Mucosa of descending colon (tissue), 3 donors: ENCODE measurements at regions not wholly inside any gene's neighbourhood (a gene's known extent, or its start where the extent isn't known, plus 50 kb on each side); places are given as distances from the start of the nearest gene placed in this dataset.

ENCODE experiments used
- ATAC-seq: fragments of 200-7000 bp; cut with Tn5 transposase; one replicate; pipeline ENCODE4 v1.9.1; 2020; ENCODE audit warnings: mild to moderate bottlenecking, moderate library complexity
- DNase-seq, 3 donors: peaks; one replicate each; pipeline ENCODE4 v3.0.0-alpha.2; 2020
- H3K36me3 ChIP-seq: fragments of 200-600 bp; one replicate; pipeline ENCODE4 v1.8.0; 2021; ENCODE audit warnings: low read depth, mild to moderate bottlenecking
- H3K4me1 ChIP-seq: fragments of 200-600 bp; one replicate; pipeline ENCODE4 v1.8.0; 2021; ENCODE audit warnings: low read depth, mild to moderate bottlenecking
- H3K4me3 ChIP-seq: fragments of 200-600 bp; one replicate; pipeline ENCODE4 v1.8.0; 2021; ENCODE audit warnings: mild to moderate bottlenecking
- H3K9me3 ChIP-seq: fragments of 200-600 bp; one replicate; pipeline ENCODE4 v1.8.0; 2021; ENCODE audit warnings: mild to moderate bottlenecking
- CTCF ChIP-seq: fragments of 200-600 bp; IDR thresholded peaks from one replicate; pipeline ENCODE4 v1.8.0; 2022; ENCODE audit warnings: antibody characterized with exemption, mild to moderate bottlenecking
- intact Hi-C, 2 donors: fragments of 100-400 bp; cut with DNase I in 1 of 2; cut with micrococcal nuclease in 1 of 2; formaldehyde crosslinking; loops; one replicate each; pipeline versions ENCODE4 v1.11.0 to v1.11.1; 2022; cut with DNase I, micrococcal nuclease
- donor health status: DM: no; HTN: no; CAD: no; lungs with moderate emphysema.
- donor health status: DM: no; HTN: no; CAD: no.
- donor health status: DM: no; HTN: yes; CAD: no.

- Histone ChIP-seq H3K9me3 (no peaks in the 10 kb centered on the region), H3K36me3 (no peaks in the 10 kb centered on the region), H3K4me3 (no peak overlapping the region), H3K4me1 (no peaks in the 10 kb centered on the region)
- no peak for TF ChIP-seq CTCF
- DNase-seq (no peak), ATAC-seq (no peak)
- intact Hi-C loops = no loop called here
Measured at GRCh38 chr10:78393094-78393493, 359.4 kb downstream of the RPS24 start.

- Histone ChIP-seq H3K4me3 (no peak overlapping the region), H3K9me3 (no peaks in the 10 kb centered on the region), H3K36me3 (no peaks in the 10 kb centered on the region), H3K4me1 (no peaks in the 10 kb centered on the region)
- ATAC-seq (no peak), DNase-seq (no peak)
- intact Hi-C loops = no loop called here
- TF ChIP-seq CTCF = no peak
Measured at GRCh38 chr10:78394047-78394446, 360.4 kb downstream of the RPS24 start.

GRCh38 chr10:78395162-78395561 is 361.5 kb downstream of the RPS24 start:
- DNase-seq (no peak), ATAC-seq (no peak)
- Histone ChIP-seq H3K9me3 (no peaks in the 10 kb centered on the region), H3K4me1 (no peaks in the 10 kb centered on the region), H3K36me3 (no peaks in the 10 kb centered on the region), H3K4me3 (no peak overlapping the region)
- intact Hi-C loops = no loop called here
- no peak for TF ChIP-seq CTCF

- no peaks in the 10 kb centered on the region for H3K9me3 ChIP-seq
- ATAC-seq (no peak), DNase-seq (no peak)
- TF ChIP-seq CTCF = no peak
- no peak overlapping the region for H3K4me3 ChIP-seq
- intact Hi-C loops = no loop called here
- H3K36me3 ChIP-seq = no peaks in the 10 kb centered on the region
- no peaks in the 10 kb centered on the region for H3K4me1 ChIP-seq
Measured at GRCh38 chr10:78396754-78397153, 363.1 kb downstream of the RPS24 start.

GRCh38 chr10:78397786-78398185 is 364.1 kb downstream of the RPS24 start:
- TF ChIP-seq CTCF = no peak
- H3K4me1 ChIP-seq = no peaks in the 10 kb centered on the region
- H3K9me3 ChIP-seq = no peaks in the 10 kb centered on the region
- ATAC-seq (no peak), DNase-seq (no peak)
- H3K4me3 ChIP-seq = no peak overlapping the region
- H3K36me3 ChIP-seq = no peaks in the 10 kb centered on the region
- intact Hi-C loops = no loop called here

GRCh38 chr10:78398382-78398781 is 364.7 kb downstream of the RPS24 start:
- TF ChIP-seq CTCF = no peak
- ATAC-seq = no peak
- H3K4me3 ChIP-seq = no peak overlapping the region
- H3K36me3 ChIP-seq = no peaks in the 10 kb centered on the region
- intact Hi-C loops = no loop called here
- no peak for DNase-seq
- no peaks in the 10 kb centered on the region for H3K4me1 ChIP-seq
- H3K9me3 ChIP-seq = no peaks in the 10 kb centered on the region
